GM12873 (cell line): ENCODE measurements at regions not wholly inside any gene's neighbourhood (a gene's known extent, or its start where the extent isn't known, plus 50 kb on each side); places are given as distances from the start of the nearest gene placed in this dataset.

ENCODE experiments used
- TF ChIP-seq, protein P1 (sequence below): IDR thresholded peaks from 2 replicates; pipeline ENCODE4 v1.5.1; 2012; ENCODE audit warnings: low read depth, mild to moderate bottlenecking, moderate library complexity, low read length, control low read depth; ENCODE audit not compliant: insufficient read depth; ENCODE audit errors: missing control alignments

DNA sequence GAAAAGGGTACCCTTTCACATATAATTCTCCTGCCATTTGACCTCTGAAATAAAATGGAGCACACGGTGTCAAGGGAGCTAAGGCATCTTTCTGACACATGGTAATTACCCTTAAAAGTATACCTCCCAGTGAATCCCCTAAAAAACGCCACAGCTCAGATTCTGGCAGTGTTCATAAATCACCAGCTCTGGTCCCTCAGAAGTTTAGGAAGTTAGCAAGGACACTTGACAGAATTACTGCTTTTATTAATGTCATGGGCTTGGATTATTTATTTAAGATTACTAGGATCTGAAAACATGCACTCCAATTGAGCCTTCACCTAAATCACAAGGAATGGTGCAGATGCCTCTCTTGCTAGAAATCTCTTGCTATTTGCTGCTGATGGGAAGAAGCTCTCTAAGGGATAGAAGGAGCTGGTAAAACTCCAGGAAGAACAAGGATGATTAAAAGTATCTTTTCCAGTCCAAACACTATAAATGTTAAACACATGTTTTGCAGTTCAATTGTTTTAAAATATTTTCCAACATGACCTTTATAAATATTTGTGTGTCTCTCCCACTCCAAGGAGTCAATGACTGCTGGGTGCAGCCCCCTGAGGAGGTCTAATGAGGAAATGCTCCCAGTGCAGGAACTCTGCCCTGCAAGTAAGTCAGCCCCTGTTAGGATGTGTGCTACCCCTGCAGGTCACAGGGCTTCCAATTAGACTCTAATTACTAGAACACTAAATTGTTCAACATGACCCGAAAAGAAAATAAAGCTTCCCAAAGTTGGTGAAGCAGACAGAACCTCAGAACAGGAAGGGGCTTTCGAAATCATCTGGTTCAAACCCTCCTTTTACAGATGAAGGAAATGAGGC, 230.3 kb downstream of the TFAP2A start:
- TF ChIP-seq, protein P1, sequence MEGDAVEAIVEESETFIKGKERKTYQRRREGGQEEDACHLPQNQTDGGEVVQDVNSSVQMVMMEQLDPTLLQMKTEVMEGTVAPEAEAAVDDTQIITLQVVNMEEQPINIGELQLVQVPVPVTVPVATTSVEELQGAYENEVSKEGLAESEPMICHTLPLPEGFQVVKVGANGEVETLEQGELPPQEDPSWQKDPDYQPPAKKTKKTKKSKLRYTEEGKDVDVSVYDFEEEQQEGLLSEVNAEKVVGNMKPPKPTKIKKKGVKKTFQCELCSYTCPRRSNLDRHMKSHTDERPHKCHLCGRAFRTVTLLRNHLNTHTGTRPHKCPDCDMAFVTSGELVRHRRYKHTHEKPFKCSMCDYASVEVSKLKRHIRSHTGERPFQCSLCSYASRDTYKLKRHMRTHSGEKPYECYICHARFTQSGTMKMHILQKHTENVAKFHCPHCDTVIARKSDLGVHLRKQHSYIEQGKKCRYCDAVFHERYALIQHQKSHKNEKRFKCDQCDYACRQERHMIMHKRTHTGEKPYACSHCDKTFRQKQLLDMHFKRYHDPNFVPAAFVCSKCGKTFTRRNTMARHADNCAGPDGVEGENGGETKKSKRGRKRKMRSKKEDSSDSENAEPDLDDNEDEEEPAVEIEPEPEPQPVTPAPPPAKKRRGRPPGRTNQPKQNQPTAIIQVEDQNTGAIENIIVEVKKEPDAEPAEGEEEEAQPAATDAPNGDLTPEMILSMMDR, result no peak

DNA sequence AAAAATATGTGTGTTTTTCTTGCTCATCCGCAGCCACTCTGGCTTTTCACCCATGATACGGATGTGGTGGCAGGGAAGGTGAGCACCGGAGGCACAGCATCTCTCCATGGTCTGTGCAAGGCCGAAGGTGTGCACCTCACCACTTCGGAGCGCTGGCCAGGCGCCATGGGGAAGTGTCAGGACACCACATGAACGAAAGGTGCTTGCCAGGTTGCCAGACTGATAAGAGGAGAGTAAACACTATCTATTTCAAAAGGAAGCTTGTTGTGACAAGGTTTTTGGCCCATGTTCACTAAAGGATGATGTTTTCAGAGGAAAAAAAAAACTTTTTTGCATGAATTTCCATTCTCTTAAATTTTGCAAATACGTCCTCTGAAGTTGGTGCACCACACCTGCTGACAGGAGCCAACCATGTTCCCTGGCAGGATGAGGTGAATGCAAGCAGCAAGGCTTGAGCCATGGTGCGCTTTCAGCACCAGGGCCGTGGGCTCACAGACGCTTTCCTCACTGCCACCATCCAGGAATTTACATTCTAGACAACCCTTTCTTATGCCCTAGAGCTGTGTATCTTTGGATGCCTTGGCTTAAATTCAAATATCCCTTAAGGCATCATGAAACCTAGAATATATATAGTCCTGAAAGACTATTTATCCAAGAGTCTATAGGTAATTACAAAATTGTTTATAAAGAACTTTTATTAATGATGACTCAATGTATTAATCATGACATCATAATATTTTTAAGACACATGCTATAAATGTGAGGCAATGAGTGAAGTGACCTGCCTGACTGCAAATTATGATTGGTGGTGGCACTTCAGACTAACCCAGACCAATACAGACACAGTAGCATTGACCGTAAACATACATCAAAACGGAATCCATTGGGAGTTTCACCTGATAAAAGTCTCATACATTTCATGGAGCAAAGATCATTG, 234.5 kb downstream of the TFAP2A start:
- TF ChIP-seq, protein P1, result no peak

DNA sequence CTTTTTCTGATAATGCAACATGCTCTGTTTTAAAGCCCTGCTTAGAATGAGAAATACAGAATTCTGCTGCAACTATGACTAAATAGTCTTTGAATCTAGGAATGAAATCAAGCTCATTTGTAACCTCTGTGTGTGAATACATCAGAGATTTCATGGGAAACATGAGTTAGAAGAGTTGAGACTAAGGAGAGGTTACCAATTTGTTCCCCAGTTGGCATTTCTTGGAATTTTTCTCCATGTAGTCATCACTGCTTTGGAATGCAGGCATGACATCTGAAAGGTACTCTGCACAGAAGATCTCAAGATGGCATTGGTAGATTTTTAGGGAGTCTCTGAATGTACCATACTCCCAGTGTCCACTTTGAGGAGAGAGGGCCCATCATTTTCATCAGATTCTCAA, 237.2 kb downstream of the TFAP2A start:
- TF ChIP-seq, protein P1, result no peak

DNA sequence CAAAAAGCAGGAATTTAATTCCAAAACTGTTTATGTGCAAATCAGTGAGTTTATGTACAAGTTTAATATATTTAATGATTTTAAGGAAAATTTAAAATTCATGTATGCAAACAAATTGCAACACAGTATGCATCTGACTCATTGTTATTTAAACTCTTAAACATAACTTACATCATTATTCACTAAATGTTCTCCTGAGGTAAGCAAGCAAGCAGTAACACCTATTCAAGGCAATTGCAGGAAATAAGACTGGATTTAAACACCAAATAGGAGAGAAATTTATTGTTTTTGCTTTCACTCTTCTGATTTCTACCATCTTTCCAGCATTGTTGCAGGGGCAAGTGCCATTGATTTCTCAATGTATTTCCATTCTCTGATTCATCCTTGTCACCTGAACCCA, 239.5 kb downstream of the TFAP2A start:
- TF ChIP-seq, protein P1, result no peak

DNA sequence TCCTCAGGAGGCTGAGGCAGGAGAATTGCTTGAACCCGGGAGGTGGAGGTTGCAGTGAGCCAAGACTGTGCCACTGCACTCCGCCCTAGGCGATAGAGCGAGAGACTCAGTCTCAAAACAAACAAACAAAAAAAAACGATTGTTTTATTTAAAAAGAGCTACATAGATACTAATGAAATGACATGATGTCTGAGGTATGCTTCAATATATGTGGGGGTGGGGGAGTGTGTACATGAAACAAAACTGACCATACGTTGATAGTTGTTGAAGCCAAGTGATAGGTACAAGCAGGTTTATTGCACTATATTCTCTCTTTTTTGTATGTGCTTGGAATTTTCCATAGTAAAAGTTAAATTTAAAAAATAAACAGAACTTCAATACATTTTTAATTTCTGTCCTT, 240.1 kb downstream of the TFAP2A start:
- TF ChIP-seq, protein P1, result no peak

DNA sequence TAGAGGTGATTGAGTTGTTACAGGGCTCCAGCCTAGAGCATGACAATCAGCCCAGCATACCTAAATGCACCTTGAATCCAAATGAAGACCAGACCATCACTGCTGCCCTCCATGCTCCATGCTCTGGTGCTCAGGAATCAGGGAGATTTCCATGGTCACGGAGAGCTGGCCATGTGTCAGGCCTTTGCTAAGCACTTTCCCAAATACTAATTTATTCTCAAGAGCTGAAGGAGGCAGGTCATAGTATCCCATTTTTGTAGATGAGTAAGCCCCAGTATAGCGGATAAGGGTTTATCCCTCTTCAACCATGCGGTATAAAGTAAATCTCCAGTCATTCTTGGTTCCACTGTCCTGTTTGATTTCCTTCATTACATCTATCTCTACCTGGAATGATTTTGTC, 240.8 kb downstream of the TFAP2A start:
- TF ChIP-seq, protein P1, result no peak

DNA sequence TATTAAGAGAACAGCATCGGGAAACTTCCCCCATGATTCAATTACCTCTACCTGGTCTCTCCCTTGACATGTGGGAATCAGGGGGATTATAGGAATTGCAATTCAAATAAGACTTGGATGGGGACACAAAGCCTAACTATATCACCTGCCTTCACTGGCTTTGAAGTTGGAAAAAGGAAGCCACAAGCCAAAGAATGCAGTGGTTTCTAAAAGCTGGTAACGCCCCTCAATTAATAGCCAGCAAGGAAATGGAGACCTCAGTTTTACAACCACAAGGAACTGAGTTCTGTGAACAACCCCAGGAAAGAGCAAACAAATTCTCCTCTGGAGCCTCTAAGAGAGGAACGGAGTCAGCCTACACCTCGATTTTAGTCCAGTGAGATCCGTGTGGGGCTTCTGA, 244.1 kb downstream of the TFAP2A start:
- TF ChIP-seq, protein P1, result no peak
